HG02610 (cell line): ENCODE measurements at regions not wholly inside any gene's neighbourhood (a gene's known extent, or its start where the extent isn't known, plus 50 kb on each side); places are given as distances from the start of the nearest gene placed in this dataset.
"Not testable (repeated sequence)": the region's sequence is repeated elsewhere in the genome, so short reads cannot be mapped to it uniquely, and the experiment has no call there.

Experiments
- ATAC-seq: cut with Tn5 transposase; IDR thresholded peaks from one replicate; pipeline ENCODE4 v1.9.1; 2021; ENCODE audit warnings: mild to moderate bottlenecking, moderate library complexity; ENCODE audit not compliant: unreplicated experiment

DNA sequence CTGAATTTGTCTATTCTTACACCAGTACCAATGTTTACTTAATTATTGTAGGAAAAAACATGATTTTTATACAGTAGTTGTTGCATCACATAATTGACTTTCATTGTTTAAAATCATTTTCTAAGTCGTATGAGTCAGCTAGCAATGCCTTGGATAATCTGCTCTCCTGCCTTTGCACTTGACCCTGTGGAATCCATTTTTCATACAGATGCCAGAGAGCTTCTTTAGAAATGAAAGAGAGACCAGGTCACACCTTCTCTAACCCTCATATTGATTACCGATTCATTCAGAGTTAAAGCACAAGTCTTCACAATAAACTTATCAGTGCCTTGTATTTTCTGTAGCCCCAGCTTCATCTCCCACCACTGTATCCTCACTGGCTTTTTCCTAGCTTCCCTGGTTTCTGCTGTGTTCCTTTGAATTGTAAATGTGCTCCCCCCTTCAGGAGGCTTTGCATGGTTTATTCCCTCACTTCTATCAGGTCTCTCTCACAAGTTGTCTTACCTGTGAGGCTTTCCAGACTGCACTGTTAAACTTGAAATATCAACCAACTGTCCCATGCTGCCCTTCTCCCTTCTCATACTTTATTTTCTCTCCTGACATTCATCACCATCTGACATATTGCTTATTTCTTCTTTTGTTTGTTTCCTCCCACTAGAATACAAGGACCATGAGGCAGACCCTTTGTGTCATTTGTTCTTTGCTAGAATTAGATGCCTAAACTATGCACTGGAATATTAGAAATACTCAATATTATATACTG lies 662.0 kb upstream of the GBE1 start:
- ATAC-seq = no peak

DNA sequence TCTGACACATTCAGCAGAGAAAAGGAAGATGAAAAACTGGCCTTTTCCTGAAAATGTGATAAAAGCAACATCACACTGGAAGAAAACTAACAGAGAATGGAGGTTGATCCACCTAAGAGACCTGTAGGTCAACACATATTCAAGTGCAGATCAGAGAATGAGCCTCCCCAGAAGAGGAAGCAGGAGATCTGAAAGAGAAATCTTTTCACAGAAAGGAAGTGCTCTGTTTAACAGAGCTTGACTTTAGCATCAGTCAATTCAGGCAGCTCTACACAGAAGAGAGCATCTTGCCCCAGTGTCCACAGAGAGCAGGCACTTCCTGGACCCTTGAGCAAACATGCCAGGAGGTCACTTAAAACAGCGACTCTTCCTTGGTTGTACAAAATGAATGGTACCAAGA lies 655.4 kb upstream of the GBE1 start:
- no peak for ATAC-seq

DNA sequence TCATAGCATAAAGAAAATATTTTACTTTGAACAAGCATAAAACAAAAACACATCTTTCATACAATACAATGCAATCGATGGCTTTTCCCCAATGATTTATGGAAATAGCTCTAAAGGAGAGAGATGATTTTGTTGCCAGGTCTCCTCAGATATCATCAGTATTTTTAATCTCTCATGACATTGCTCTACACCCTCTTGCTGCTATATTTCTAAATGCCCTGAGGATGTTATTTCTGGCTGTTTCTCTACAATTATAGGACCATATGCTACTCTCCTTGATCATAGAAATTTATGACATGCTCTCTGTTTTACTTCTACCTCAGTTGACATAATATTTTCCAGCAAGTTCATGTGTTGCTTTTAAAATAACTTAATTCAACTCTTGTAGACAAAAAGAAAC lies 654.9 kb upstream of the GBE1 start:
- ATAC-seq = no peak

DNA sequence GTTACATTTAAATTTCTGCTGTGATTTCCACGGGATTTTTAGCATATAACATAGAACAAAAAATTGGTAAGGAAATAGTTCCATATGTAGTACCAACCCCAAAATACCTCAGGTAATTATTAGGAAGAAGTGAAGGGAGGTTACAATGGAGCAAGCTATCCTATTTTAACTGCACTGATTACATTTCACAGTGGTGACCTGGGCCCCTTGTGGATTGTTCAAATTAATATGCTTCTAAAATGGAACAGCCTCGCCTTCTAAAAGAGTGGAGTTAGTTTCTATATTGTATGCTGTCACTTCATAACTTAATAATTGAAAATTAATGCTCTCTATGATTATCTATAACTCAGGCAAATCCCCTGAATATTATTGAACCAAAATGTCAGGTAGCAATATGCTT lies 651.7 kb upstream of the GBE1 start:
- no peak for ATAC-seq

DNA sequence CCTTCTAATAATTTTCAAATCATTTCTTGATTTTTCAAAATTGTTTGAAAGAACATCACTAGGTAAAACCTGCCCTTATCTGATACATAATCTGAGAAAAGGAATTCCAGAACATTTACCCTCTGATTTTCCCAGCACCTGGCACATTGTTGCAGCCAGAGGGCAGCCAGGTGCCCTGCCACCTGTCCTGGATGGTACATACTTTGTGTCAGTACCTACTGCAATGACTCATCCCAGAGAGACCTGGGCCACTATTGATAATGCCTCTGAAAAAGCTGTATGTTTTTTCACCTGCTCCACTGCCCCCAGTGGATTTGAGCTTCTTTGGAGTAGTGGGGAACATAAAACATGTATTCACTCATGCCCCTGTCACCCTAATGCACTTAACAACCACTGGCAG lies 648.9 kb upstream of the GBE1 start:
- ATAC-seq = no peak

DNA sequence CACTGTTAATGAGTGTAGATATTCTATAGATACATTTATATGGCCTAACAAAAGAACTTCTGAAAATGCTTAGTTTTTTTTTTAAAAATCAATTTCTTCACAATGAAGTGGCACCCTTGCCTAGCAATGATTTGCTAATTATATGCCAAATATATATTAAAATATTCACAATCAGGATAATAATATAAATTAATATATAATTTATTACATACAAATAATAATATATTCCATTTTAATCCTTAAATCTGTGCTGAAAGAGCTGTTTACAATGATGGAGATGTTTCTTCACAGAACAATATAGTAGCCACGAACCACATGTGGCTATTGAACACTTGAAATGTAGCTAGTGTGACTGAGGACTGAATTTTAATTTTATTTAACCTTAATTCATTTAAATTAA lies 648.4 kb upstream of the GBE1 start:
- no peak for ATAC-seq

DNA sequence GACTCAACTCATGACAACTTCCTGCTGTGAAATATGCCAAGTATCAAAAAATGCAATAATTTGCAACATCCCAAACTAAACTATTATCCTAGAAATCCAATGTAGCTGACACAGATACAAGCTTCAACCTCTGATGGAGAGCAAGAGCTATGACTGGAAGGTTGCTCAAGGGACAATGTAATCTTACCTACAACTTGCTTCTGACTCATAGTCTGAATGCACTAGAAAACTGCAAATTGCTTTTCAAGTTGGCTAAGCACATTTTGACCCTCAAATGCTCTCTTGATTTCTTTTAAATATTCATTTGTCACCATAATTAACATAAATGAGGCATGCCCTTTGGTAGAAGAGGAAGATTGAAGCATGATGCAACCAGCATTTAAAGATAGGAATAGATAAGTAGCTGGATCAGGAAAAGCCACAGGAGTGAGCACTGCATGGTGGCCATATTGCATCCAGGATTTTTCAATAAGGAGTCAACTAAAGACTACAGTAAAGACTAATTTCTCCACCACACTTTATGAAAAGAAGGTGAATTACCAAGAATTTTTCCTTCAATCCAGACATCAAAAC lies 630.8 kb upstream of the GBE1 start:
- no peak for ATAC-seq

DNA sequence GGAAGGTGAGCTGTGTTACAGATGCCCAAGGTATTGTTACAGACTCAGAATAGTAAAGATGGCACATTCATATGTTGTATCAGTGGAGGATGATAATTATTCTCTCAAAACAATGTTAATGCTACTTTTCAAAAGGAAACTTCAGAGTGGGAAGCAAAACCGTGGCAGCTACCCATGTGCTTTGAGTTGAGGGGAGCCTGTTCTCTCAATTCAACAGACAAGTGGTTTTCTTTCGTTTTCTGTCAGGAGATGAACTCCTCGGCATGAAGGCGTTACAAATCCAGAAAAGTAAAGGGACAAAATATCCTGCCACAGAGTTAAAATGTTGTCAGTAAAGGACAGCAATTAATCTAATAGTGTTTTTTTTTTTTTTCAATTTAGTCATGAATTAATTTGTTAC lies 629.4 kb upstream of the GBE1 start:
- ATAC-seq = no peak

DNA sequence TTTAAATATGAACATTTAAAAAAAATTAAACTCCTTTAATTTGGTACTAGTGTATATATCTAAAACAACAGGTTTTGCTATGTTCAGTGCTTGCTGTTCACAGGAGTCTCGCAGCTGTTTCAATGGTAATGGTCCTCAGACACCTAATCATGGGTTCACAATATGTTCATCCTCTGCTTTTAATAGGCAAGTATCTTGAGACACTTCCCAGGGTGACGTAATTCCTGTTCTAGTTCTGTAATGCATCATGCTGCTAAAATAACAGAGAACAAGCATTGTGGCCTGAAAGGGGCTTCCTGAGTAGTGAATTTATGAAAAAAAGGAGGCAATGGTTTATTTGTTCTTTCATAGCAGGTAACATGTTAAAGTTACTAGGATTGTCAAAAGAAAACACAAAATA lies 625.2 kb upstream of the GBE1 start:
- ATAC-seq = peak; percentile 71

DNA sequence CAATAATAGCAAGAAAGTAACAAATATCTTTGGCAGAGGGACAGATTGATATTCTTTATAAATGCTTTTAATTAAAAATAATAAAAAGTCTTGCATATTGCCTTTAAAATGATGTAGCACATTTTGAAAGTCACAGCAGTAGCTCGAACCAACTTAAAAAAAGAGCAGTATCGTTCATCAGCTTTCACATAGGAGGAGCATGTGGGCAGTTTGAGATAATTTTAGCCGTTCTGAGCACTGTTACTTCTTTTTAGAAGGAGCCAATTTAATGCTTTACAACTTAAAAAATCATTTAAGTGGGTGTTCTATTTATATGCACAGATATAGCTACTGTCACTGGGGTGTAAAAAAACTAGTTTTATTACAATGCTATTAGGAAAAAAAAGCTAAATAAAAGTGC lies 622.7 kb upstream of the GBE1 start:
- ATAC-seq = no peak

DNA sequence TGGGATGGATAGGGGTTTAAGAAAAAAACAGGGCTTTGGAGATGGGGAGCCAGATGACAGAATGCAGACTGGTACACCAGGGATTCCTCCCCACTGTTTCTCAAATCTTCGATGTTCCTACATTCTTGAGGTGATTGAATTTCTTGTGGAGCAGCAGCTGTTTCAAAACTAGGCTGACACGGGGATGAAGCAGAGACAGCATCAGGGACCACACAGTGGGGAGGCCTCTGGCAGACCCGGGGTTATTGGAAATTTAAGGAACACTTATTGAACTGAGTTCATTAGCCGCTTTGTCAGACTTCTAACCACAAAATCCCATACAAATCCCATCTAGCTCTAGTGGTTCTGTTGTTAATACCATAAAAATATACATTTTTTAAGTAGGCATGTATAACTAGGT lies 621.4 kb upstream of the GBE1 start:
- no peak for ATAC-seq

DNA sequence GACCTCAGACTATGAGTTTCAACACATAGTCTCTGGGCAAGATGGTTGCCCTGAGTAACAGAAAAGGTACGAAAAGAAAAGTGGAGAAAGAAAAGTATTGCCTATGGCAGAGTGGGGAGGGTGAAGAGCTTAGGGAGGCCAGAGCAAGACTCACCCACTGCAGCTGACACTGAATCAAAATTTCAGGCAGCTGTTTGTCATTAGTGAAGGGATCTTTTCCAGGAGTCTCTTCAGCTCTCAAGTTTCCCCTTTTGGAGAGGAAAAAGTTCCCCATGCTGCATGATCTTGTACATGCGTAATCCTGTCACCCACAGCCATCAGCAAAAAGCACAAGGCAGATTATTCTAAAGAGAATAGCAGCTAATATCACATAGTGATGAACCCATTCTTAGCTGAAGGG lies 616.9 kb upstream of the GBE1 start:
- ATAC-seq = no peak

DNA sequence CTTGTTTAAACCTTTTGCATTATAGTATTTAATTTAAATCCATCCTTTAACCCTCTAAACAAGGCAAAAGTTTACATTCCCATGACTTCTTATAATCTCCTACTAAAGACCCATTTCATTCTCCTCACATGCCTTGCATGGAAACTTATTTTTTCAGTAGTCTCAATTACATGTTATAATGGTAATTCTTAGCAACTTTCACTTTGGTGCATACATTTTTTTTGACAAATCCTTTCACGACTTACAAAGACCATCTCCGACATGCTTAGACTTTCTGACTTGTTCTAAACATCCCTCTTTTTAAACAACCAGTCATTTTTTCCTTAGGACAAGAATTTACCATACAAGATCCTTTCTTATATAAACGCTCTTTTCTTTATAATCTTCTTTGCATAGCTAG lies 615.4 kb upstream of the GBE1 start:
- no peak for ATAC-seq

DNA sequence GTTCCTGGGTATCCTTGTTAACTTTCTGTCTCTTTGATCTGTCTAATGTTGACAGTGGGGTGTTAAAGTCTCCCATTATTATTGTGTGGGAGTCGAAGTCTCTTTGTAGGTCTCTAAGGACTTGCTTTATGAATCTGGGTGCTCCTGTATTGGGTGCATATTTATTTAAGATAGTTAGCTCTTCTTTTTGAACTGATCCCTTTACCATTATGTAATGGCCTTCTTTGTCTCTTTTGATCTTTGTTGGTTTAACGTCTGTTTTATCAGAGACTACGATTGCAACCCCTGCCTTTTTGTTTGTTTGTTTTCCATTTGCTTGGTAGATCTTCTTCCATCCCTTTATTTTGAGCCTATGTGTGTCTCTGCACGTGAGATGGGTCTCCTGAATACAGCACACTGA lies 612.4 kb upstream of the GBE1 start:
- ATAC-seq = not testable (repeated sequence)

DNA sequence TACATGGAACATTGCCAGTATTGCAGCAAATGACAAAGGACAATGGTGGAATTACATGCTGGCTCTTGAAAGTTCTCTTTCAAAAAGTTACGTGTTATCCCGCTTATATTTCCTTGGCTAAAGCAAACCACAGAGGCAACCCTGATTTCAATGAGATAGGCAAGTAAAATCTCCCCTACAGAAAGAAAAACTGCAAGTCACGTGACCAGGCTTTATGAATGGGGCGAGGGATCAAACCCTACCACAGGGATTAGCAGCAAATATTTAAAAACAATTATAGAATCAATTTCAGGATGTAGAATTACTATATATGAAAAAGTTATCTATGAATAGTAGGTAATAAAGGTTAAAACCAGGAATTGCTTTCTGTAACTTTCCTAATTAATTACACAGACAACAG lies 603.4 kb upstream of the GBE1 start:
- no peak for ATAC-seq

DNA sequence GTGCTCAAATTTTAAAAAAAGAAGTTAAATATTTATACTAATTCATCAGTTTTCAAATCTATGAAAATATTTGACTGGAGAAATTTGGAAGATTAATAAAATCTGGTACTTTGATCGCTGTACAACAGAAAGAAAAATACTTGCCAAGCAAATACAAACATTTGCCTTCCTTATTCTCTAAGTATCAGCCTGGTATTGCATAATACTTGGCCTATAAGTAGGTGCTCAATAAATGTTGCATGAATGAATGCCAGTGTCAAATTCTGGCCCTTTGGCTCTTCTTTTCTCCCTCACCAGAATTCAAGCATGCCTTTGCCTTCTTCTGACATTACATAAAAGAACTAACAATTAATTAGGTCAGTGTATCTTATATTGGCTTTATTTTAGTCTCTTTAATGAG lies 601.7 kb upstream of the GBE1 start:
- no peak for ATAC-seq

DNA sequence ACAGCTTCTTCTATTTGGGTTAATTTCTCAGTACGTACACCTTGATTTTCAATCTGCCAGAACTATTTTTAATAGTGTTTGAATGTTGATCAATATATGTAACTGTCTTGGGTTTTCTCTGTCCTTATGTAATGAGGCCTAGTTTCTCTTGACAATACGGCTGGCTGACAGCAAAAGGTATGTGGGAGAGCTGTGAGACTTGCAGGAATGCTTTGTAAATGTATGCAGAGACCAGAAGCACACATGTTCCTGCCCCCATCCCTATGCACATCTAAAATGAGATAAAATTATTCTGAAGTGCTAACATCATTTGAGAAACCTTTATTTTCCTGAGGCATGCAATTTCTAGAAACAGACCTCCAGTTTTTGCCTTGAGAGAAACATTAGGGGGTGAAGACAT lies 593.8 kb upstream of the GBE1 start:
- ATAC-seq = no peak

DNA sequence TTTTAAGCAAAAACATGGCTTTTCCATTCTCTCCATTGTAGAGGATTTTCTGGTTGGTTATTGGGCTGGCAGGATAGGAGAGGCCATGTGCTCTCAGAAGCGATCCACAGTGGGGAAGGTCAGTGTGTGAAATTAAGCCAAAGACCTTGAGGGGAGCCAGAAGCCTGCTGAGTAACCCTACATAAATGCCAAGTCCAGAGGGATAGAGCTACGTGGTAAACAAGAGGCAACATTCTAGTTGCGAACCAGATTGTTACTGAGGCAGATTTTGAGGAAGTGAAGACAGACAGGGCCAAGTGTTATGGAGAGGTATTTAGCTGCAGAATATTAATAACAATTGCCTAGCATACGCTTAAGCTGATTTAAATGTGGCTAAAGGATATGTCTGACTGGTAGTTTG lies 592.8 kb upstream of the GBE1 start:
- ATAC-seq = no peak

DNA sequence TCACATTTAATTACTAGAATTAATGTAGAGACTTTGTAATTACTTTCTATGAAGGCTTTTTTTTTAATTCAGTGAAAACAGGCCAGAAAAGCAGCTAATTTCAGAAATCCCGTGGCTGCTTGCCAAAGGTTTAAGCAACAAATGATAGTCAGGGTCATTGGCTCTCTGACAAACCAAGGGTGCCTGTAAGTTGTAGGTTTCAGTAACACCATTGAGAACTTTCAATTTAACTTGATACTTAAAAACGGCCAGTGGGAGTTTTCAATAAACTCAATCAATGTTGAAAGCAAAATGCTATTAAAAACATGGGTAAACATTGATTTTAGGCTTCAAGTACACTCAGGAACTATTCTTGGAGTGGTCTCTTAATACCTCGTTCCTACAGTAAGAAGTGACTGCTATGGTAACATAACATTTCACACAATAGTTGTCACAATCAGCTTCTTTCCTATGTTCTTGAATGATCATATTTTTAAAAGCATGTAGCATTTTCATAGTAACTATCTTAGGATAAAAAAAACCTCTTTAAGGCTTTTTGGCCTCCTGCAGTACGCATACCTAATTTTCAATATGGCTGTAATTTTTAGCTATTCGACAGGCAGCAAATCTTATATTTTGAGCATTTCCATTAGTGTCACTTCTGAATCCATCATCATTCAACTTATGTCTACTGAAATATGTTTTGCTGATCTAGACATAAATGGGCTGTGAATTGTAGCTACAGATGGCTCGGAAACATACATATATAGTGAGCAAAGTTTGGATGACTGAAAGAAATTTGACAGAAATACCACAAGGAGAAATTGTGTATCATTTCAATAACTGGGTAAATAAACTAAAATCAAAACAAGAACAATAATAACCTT lies 592.1 kb upstream of the GBE1 start:
- no peak for ATAC-seq

DNA sequence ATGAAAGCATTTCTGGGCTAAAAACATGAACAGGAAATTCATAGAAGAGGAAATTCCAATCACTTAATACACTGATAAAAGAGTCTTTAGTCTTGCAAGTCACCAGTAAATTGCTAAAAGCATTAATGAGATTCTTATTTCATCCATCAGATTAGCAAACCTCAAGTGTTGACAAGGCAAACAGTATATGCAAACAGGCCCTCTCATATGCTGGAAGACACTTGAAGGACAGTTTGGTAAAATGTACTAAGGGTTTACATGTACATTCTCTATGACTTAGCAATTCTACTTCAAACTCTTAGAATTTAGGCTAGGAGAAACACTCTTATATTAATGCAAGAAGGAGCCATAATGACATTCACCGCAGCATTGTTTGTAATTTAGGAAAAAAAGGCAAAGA lies 586.1 kb upstream of the GBE1 start:
- no peak for ATAC-seq

DNA sequence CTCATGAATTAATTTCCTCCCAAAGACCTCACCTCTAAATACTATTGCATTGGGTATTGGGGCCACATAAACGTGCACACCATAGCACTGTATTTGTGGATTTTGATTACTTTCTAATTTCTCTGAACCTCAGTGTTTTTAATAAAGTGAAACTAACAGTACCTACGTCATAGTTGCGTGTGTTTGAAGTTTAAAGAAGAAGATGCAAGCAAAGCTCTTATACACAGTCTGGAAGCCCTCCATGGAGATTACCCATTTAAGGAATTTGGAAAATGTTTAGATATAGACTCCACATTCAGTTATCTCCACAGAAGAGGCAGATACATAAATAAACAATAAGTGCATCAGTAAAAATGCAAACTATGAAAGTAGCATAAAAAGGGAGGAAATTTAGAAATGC lies 581.1 kb upstream of the GBE1 start:
- ATAC-seq = no peak

DNA sequence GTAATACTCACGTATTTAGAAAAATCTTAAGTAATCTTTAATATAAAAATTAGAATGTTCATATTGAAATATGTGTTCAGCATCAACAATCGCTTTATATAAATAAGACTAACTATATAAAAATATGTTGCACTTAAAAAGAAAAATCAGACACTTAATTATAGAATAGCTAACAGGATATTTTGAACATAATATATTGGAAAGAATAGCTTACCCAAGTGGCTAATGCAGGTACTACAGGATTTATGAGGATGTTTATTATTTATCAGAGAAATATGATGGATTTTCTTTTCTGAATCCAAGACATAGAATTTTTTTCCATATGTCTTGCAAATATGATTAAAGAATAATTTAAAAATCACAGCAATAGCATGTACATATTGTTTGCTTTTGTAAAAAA lies 567.9 kb upstream of the GBE1 start:
- ATAC-seq = no peak
